PC-9 (cell line): ENCODE measurements at regions not wholly inside any gene's neighbourhood (a gene's known extent, or its start where the extent isn't known, plus 50 kb on each side); places are given as distances from the start of the nearest gene placed in this dataset.

ENCODE experiments used
- BruUV-seq: library from RNA; stranded (reverse); fragments of 400-500 nt; replicated peaks from 2 replicates; lab custom pipeline; 2021; lab: Mats Ljungman, UMichigan
- CTCF ChIA-PET: fragments of 300-600 bp; sonication (Branson Sonifier 250); formaldehyde crosslinking; loops from one replicate; lab custom pipeline; 2022; ENCODE audit warnings: antibody characterized with exemption; lab: Charles Lee
- POLR2A ChIA-PET: fragments of 300-600 bp; sonication (Branson Sonifier 250); formaldehyde crosslinking; loops from one replicate; lab custom pipeline; 2022; ENCODE audit warnings: antibody characterized with exemption; ENCODE audit not compliant: unreplicated experiment; lab: Charles Lee
- DNase-seq, 2 experiments: peaks; one replicate each; pipeline versions ENCODE4 v3.0.0 to v3.0.0-alpha.2; 2015 to 2022; ENCODE audit warnings: mixed read lengths in 1 of 2
- H2AFZ ChIP-seq: fragments of 200-600 bp; sonication (generic); 2 replicates; pipeline ENCODE4 v1.8.1; 2017; ENCODE audit warnings: antibody characterized with exemption
- H3F3A ChIP-seq: fragments of 200-600 bp; sonication (generic); 2 replicates; pipeline ENCODE4 v1.8.1; 2017; ENCODE audit warnings: antibody characterized with exemption, mild to moderate bottlenecking, low read depth; ENCODE audit not compliant: insufficient read depth
- H3K27ac ChIP-seq: fragments of 200-600 bp; sonication (generic); 2 replicates; pipeline ENCODE4 v1.6.1; 2016; ENCODE audit warnings: mixed run types
- H3K27me3 ChIP-seq: fragments of 200-600 bp; sonication (generic); 2 replicates; pipeline ENCODE4 v1.6.1; 2016; ENCODE audit warnings: low read depth, mixed run types; ENCODE audit not compliant: insufficient read depth
- H3K36me3 ChIP-seq: fragments of 200-600 bp; sonication (generic); 2 replicates; pipeline ENCODE4 v1.6.1; 2016; ENCODE audit warnings: low read depth, mixed run types
- H3K4me1 ChIP-seq: fragments of 200-600 bp; sonication (generic); replicated peaks from 2 replicates; pipeline ENCODE4 v1.6.1; 2016; ENCODE audit warnings: mixed run types; ENCODE audit not compliant: insufficient read depth
- H3K4me2 ChIP-seq: fragments of 200-600 bp; sonication (generic); 2 replicates; pipeline ENCODE4 v1.6.1; 2017; ENCODE audit warnings: mixed run types
- H3K4me3 ChIP-seq: fragments of 200-600 bp; sonication (generic); 2 replicates; pipeline ENCODE4 v1.6.1; 2016; ENCODE audit warnings: mixed run types
- H3K79me2 ChIP-seq: fragments of 200-600 bp; sonication (generic); 2 replicates; pipeline ENCODE4 v1.6.1; 2017; ENCODE audit warnings: low read depth, mixed run types
- H3K9me2 ChIP-seq: fragments of 200-600 bp; sonication (generic); 2 replicates; pipeline ENCODE4 v1.8.1; 2017; ENCODE audit warnings: mild to moderate bottlenecking; ENCODE audit not compliant: insufficient read depth
- H3K9me3 ChIP-seq: fragments of 200-600 bp; sonication (generic); 2 replicates; pipeline ENCODE4 v1.8.1; 2016; ENCODE audit warnings: low read depth; ENCODE audit not compliant: insufficient read depth
- H4K20me1 ChIP-seq: fragments of 200-600 bp; sonication (generic); 2 replicates; pipeline ENCODE4 v1.8.1; 2017; ENCODE audit not compliant: insufficient read depth
- EZH2 ChIP-seq: fragments of 200-600 bp; sonication (generic); IDR thresholded peaks from 2 replicates; pipeline ENCODE4 v1.8.0; 2017; ENCODE audit warnings: antibody characterized with exemption, low read depth
- intact Hi-C: fragments of 100-400 bp; cut with micrococcal nuclease; formaldehyde crosslinking; loops from one replicate; pipeline ENCODE4 v1.10.0; 2022; ENCODE audit not compliant: unreplicated experiment
- TF ChIP-seq, protein P1 (sequence below): fragments of 200-600 bp; sonication (generic); conservative IDR thresholded peaks from 2 replicates; pipeline ENCODE4 v1.6.1; 2017; ENCODE audit warnings: mixed run types, antibody characterized with exemption, mild to moderate bottlenecking, moderate library complexity

DNA sequence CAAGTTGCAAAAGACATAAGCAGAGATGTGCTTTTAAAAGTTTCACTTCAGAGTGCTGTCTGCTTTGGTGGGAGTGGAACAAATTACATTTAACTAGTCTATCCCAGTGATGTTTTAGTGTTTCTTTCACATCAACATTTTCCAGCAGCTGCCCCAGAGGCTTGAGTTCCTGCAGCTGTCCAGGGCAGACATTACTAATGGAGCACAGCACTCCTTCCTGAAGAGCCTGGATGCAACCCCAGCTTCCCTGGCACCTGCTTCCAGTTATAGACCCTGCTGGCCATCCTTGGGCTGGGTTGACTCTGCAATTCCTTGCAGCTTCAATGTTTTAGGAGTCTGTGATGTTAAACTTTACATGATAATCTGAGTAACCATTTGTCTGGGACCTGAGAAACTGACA is 61.4 kb upstream of the PIRT start:
- no peak overlapping the region for H3K4me2 ChIP-seq
- POLR2A ChIA-PET: no interaction called here
- H3K27me3 ChIP-seq: no peaks in the 10 kb centered on the region
- DNase-seq: no peak
- no peaks in the 10 kb centered on the region for H3F3A ChIP-seq
- H2AFZ ChIP-seq: no peak overlapping the region
- no peak overlapping the region for H3K4me3 ChIP-seq
- no peaks in the 10 kb centered on the region for H3K9me3 ChIP-seq
- H3K79me2 ChIP-seq: no peaks in the 10 kb centered on the region
- no peak for TF ChIP-seq EZH2
- TF ChIP-seq, protein P1, sequence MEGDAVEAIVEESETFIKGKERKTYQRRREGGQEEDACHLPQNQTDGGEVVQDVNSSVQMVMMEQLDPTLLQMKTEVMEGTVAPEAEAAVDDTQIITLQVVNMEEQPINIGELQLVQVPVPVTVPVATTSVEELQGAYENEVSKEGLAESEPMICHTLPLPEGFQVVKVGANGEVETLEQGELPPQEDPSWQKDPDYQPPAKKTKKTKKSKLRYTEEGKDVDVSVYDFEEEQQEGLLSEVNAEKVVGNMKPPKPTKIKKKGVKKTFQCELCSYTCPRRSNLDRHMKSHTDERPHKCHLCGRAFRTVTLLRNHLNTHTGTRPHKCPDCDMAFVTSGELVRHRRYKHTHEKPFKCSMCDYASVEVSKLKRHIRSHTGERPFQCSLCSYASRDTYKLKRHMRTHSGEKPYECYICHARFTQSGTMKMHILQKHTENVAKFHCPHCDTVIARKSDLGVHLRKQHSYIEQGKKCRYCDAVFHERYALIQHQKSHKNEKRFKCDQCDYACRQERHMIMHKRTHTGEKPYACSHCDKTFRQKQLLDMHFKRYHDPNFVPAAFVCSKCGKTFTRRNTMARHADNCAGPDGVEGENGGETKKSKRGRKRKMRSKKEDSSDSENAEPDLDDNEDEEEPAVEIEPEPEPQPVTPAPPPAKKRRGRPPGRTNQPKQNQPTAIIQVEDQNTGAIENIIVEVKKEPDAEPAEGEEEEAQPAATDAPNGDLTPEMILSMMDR: no peak
- H3K36me3 ChIP-seq: no peaks in the 10 kb centered on the region
- no TSS peak for BruUV-seq
- no peak overlapping the region for H3K27ac ChIP-seq
- CTCF ChIA-PET: no interaction called here
- intact Hi-C loops: no loop called here
- H4K20me1 ChIP-seq: no peaks in the 10 kb centered on the region
- no peaks in the 10 kb centered on the region for H3K4me1 ChIP-seq
- H3K9me2 ChIP-seq: no peaks in the 10 kb centered on the region

DNA sequence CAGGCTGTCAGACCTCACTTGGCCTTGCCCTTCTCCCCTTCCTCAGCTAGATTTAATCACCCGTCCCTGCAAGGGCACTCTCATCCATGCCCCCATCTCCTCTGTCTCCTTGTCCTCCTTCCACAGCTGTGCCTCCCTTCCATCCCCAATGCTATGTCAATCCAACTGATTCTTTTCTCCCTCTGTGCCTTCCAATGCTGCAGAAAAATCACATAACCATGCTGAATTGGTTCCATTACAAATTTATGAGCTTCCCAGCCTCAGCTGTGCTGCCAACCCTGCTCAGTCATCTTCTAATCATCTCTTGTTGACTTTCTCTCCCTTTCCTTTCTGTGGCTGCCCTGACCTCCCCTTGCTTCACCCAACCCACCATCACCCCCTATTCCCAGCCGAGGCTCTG is 56.3 kb upstream of the PIRT start:
- POLR2A ChIA-PET: no interaction called here
- no peak overlapping the region for H2AFZ ChIP-seq

DNA sequence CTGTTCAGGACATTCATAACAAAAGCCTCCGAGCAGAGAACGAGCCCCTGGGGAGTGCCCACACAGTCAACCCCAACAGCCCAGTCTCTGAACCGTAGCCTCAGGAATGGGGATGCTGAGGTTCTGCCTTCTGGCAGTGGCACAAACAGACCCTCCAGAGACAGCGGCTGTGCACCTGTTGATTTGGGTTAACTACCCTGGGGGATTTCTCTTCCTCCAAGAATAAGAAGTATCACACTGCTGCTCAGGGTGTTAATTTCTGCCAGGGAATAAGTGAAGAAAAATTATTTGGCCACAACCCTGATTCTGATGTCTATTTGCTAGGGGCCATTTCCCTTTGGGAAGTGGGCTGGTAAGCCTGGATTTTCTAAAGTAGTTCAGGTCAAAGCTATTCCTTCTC is 51.0 kb upstream of the PIRT start:
- Histone ChIP-seq H3K27me3 (no peaks in the 10 kb centered on the region), H2AFZ (no peak overlapping the region), H3K9me3 (no peaks in the 10 kb centered on the region), H3K79me2 (no peaks in the 10 kb centered on the region), H3K4me3 (no peak overlapping the region), H3K36me3 (no peaks in the 10 kb centered on the region), H3K9me2 (no peaks in the 10 kb centered on the region), H3K4me1 (no peaks in the 10 kb centered on the region), H4K20me1 (no peaks in the 10 kb centered on the region), H3K4me2 (no peak overlapping the region), H3K27ac (no peak overlapping the region), H3F3A (no peaks in the 10 kb centered on the region)
- no TSS peak for BruUV-seq
- intact Hi-C loops: no loop called here
- no peak for DNase-seq
- ChIA-PET CTCF (no interaction called here), POLR2A (no interaction called here)
- TF ChIP-seq EZH2: no peak
- TF ChIP-seq, protein P1: no peak

More for the DNA sequence above, 56.3 kb upstream of the PIRT start:
- no peaks in the 10 kb centered on the region for H3K9me2 ChIP-seq
- BruUV-seq: no TSS peak
- H3K9me3 ChIP-seq: no peaks in the 10 kb centered on the region
- intact Hi-C loops: no loop called here
- H3K79me2 ChIP-seq: no peaks in the 10 kb centered on the region
- TF ChIP-seq, protein P1: no peak
- no peak for TF ChIP-seq EZH2
- CTCF ChIA-PET: no interaction called here
- H3K27ac ChIP-seq: no peak overlapping the region
- H3K4me1 ChIP-seq: no peaks in the 10 kb centered on the region
- DNase-seq: no peak
- H3K36me3 ChIP-seq: no peaks in the 10 kb centered on the region
- no peak overlapping the region for H3K4me2 ChIP-seq
- no peaks in the 10 kb centered on the region for H3F3A ChIP-seq
- H4K20me1 ChIP-seq: no peaks in the 10 kb centered on the region
- H3K27me3 ChIP-seq: no peaks in the 10 kb centered on the region
- H3K4me3 ChIP-seq: no peak overlapping the region
